GM19463 (cell line): ENCODE measurements at regions not wholly inside any gene's neighbourhood (a gene's known extent, or its start where the extent isn't known, plus 50 kb on each side); places are given as distances from the start of the nearest gene placed in this dataset.

Source experiments
- ATAC-seq: cut with Tn5 transposase; IDR thresholded peaks from one replicate; pipeline ENCODE4 v1.9.1; 2021; ENCODE audit warnings: mild to moderate bottlenecking, moderate library complexity; ENCODE audit not compliant: unreplicated experiment

GRCh38 chr3:107943786-107944523 lies 146.9 kb downstream of the CD47 start:
- ATAC-seq = no peak

GRCh38 chr3:107942951-107943749 lies 147.7 kb downstream of the CD47 start:
- no peak for ATAC-seq

GRCh38 chr3:107942244-107942643 lies 148.6 kb downstream of the CD47 start:
- ATAC-seq = peak; percentile 88

- ATAC-seq = no peak
Measured at GRCh38 chr3:107939691-107940442, 151.0 kb downstream of the CD47 start.

GRCh38 chr3:107938143-107938542 lies 152.7 kb downstream of the CD47 start:
- ATAC-seq = no peak

GRCh38 chr3:107934808-107935207 lies 156.0 kb downstream of the CD47 start:
- ATAC-seq = no peak

GRCh38 chr3:107933450-107933849 lies 157.4 kb downstream of the CD47 start:
- ATAC-seq = no peak

GRCh38 chr3:107931326-107931725 lies 159.5 kb downstream of the CD47 start:
- no peak for ATAC-seq

- no peak for ATAC-seq
Measured at GRCh38 chr3:107929088-107929487, 161.7 kb downstream of the CD47 start.

- ATAC-seq = peak; percentile 5
Measured at GRCh38 chr3:107928084-107928445, 162.8 kb downstream of the CD47 start.

GRCh38 chr3:107927361-107928083 lies 163.3 kb downstream of the CD47 start:
- ATAC-seq = peak; percentile 95

GRCh38 chr3:107925851-107926250 lies 165.0 kb downstream of the CD47 start:
- ATAC-seq = no peak

- ATAC-seq = no peak
Measured at GRCh38 chr3:107921038-107921437, 169.8 kb downstream of the CD47 start.

GRCh38 chr3:107920538-107920937 lies 170.3 kb downstream of the CD47 start:
- no peak for ATAC-seq

- no peak for ATAC-seq
Measured at GRCh38 chr3:107919239-107919638, 171.6 kb downstream of the CD47 start.

GRCh38 chr3:107916171-107916570 lies 174.7 kb downstream of the CD47 start:
- ATAC-seq = no peak

GRCh38 chr3:107915706-107916105 lies 175.1 kb downstream of the CD47 start:
- no peak for ATAC-seq

- no peak for ATAC-seq
Measured at GRCh38 chr3:107913701-107914100, 177.1 kb downstream of the CD47 start.

- no peak for ATAC-seq
Measured at GRCh38 chr3:107911337-107912000, 179.4 kb downstream of the CD47 start.

- peak; percentile 93 for ATAC-seq
Measured at GRCh38 chr3:107910713-107911259, 180.0 kb downstream of the CD47 start.
